Smooth muscle cell (in vitro differentiated cells): ENCODE measurements at regions not wholly inside any gene's neighbourhood (a gene's known extent, or its start where the extent isn't known, plus 50 kb on each side); places are given as distances from the start of the nearest gene placed in this dataset.

Experiments used
- DNase-seq: peaks from one replicate; lab custom pipeline; 2025; ENCODE audit not compliant: unreplicated experiment; lab: John Stamatoyannopoulos, UW
- H2AFZ ChIP-seq: fragments of 200-600 bp; sonication (generic); 2 replicates; pipeline ENCODE4 v1.6.0; 2016; ENCODE audit warnings: antibody characterized with exemption, low read depth, mild to moderate bottlenecking
- H3F3A ChIP-seq: fragments of 200-600 bp; sonication (generic); 2 replicates; pipeline ENCODE4 v1.6.0; 2017; ENCODE audit warnings: antibody characterized with exemption, low read depth
- H3K27ac ChIP-seq: fragments of 200-600 bp; sonication (generic); 2 replicates; pipeline ENCODE4 v1.5.1; 2016; ENCODE audit warnings: low read depth, mild to moderate bottlenecking
- H3K27me3 ChIP-seq: fragments of 200-600 bp; sonication (generic); 2 replicates; pipeline ENCODE4 v1.6.1; 2016; ENCODE audit warnings: low read depth, mild to moderate bottlenecking
- H3K36me3 ChIP-seq: fragments of 200-600 bp; sonication (generic); 2 replicates; pipeline ENCODE4 v1.5.1; 2016; ENCODE audit warnings: low read depth
- H3K4me1 ChIP-seq: fragments of 200-600 bp; sonication (generic); 2 replicates; pipeline ENCODE4 v1.5.1; 2016; ENCODE audit warnings: low read depth
- H3K4me2 ChIP-seq: fragments of 200-600 bp; sonication (generic); 2 replicates; pipeline ENCODE4 v1.6.0; 2016; ENCODE audit warnings: mild to moderate bottlenecking
- H3K4me3 ChIP-seq: fragments of 200-600 bp; sonication (generic); 2 replicates; pipeline ENCODE4 v1.5.1; 2016; ENCODE audit warnings: mild to moderate bottlenecking
- H3K79me2 ChIP-seq: fragments of 200-600 bp; sonication (generic); 2 replicates; pipeline ENCODE4 v1.6.0; 2016; ENCODE audit warnings: low read depth, mild to moderate bottlenecking
- H3K9ac ChIP-seq: fragments of 200-600 bp; sonication (generic); 2 replicates; pipeline ENCODE4 v1.6.0; 2016; ENCODE audit warnings: low read depth
- H3K9me3 ChIP-seq: fragments of 200-600 bp; sonication (generic); replicated peaks from 2 replicates; pipeline ENCODE4 v1.5.1; 2016; ENCODE audit warnings: low read depth
- H4K20me1 ChIP-seq: fragments of 200-600 bp; sonication (generic); 2 replicates; pipeline ENCODE4 v1.6.0; 2016; ENCODE audit warnings: low read depth
- CTCF ChIP-seq: fragments of 200-600 bp; sonication (generic); IDR thresholded peaks from 2 replicates; pipeline ENCODE4 v1.5.1; 2017; ENCODE audit warnings: borderline replicate concordance, mild to moderate bottlenecking, antibody characterized with exemption; ENCODE audit not compliant: insufficient read depth, poor library complexity, severe bottlenecking
- WGBS: methylation state at CpG from one replicate; pipeline ENCODE4 v1.1.7; 2016; ENCODE audit warnings: low lambda C conversion rate; 5-methylcytosine and 5-hydroxymethylcytosine counted together

- no peak for DNase-seq
- Histone ChIP-seq H3K79me2 (no peaks in the 10 kb centered on the region), H3K9me3 (no peaks in the 10 kb centered on the region), H2AFZ (no peak overlapping the region), H3F3A (no peaks in the 10 kb centered on the region), H3K36me3 (no peaks in the 10 kb centered on the region), H3K4me1 (no peaks in the 10 kb centered on the region), H3K4me2 (no peak overlapping the region), H3K27ac (no peak overlapping the region), H4K20me1 (no peaks in the 10 kb centered on the region), H3K27me3 (no peaks in the 10 kb centered on the region), H3K4me3 (no peak overlapping the region), H3K9ac (no peak overlapping the region)
- WGBS = 81% methylated on average over 5 of the region's 5 CpGs
- no peak for TF ChIP-seq CTCF
Measured at GRCh38 chr2:84212611-84213314, 246.3 kb downstream of the SUCLG1 start.

DNA sequence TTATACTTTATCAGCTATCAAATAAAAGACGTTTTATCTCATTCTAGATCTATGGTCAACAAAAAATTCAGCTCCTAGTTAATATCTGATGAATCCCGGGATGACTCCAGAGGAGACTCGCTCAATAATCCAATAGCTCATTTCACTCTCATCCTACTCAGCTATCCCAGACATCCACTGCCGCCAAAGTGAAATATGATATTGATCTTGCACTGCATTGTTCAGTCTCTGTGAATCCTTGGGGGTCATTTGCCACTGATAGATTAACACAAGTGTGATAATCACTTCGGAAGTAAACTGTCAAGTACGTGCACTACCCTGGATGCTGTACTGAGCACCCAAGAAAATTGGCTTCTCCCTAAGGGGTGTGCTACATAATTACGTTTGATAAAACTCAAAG is 249.1 kb downstream of the SUCLG1 start:
- Histone ChIP-seq H3K4me1 (no peaks in the 10 kb centered on the region), H4K20me1 (no peaks in the 10 kb centered on the region), H3K4me3 (no peak overlapping the region), H3K27ac (no peak overlapping the region), H3K27me3 (no peaks in the 10 kb centered on the region), H3K79me2 (no peaks in the 10 kb centered on the region), H2AFZ (no peak overlapping the region), H3K4me2 (no peak overlapping the region), H3K9me3 (no peaks in the 10 kb centered on the region), H3K9ac (no peak overlapping the region), H3F3A (no peaks in the 10 kb centered on the region), H3K36me3 (no peaks in the 10 kb centered on the region)
- no peak for DNase-seq
- no peak for TF ChIP-seq CTCF
- WGBS = 79% methylated on average over 7 of the region's 7 CpGs

- no peaks in the 10 kb centered on the region for H3K36me3 ChIP-seq
- H3K4me2 ChIP-seq = no peak overlapping the region
- no peaks in the 10 kb centered on the region for H3K9me3 ChIP-seq
- no peak overlapping the region for H2AFZ ChIP-seq
- H3K4me1 ChIP-seq = no peaks in the 10 kb centered on the region
- H3K27ac ChIP-seq = no peak overlapping the region
- H3K9ac ChIP-seq = no peak overlapping the region
- no peaks in the 10 kb centered on the region for H3K79me2 ChIP-seq
- H3F3A ChIP-seq = no peaks in the 10 kb centered on the region
- TF ChIP-seq CTCF = no peak
- H3K4me3 ChIP-seq = no peak overlapping the region
- no peak for DNase-seq
- H4K20me1 ChIP-seq = no peaks in the 10 kb centered on the region
- 87% methylated on average over 3 of the region's 3 CpGs for WGBS
- no peaks in the 10 kb centered on the region for H3K27me3 ChIP-seq
Measured at GRCh38 chr2:84204995-84205394, 254.1 kb downstream of the SUCLG1 start.

DNA sequence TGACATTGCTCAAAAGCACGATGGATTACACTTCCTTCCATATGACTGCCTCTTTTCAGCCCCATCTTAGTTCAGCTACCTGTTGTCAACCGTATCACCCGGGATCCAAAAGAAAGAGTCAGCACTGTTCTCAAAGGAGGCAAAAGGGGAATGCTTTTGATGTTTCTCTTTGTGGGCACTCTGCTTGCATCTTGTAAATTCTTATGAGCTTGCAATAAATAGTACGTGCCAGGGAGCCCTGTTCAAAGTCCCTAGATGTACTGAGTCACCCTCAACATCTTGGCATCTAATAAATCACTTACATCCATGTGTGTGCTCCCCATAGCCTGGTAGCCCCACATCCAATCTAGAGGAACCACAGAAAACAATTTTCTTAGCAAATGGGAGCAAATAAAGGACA is 256.9 kb downstream of the SUCLG1 start:
- Histone ChIP-seq H3K36me3 (no peaks in the 10 kb centered on the region), H3K4me1 (no peaks in the 10 kb centered on the region), H3K9ac (no peak overlapping the region), H3K79me2 (no peaks in the 10 kb centered on the region), H3K27ac (no peak overlapping the region), H4K20me1 (no peaks in the 10 kb centered on the region), H3F3A (no peaks in the 10 kb centered on the region), H3K4me3 (no peak overlapping the region), H3K9me3 (no peaks in the 10 kb centered on the region), H3K27me3 (no peaks in the 10 kb centered on the region), H2AFZ (no peak overlapping the region), H3K4me2 (no peak overlapping the region)
- WGBS = 70% methylated on average over 4 of the region's 4 CpGs
- no peak for TF ChIP-seq CTCF
- no peak for DNase-seq
